ENCODE measurements at regions not wholly inside any gene's neighbourhood (a gene's known extent, or its start where the extent isn't known, plus 50 kb on each side); places are given as distances from the start of the nearest gene placed in this dataset.
"Not testable (repeated sequence)": the region's sequence is repeated elsewhere in the genome, so short reads cannot be mapped to it uniquely, and the experiment has no call there.

DNA sequence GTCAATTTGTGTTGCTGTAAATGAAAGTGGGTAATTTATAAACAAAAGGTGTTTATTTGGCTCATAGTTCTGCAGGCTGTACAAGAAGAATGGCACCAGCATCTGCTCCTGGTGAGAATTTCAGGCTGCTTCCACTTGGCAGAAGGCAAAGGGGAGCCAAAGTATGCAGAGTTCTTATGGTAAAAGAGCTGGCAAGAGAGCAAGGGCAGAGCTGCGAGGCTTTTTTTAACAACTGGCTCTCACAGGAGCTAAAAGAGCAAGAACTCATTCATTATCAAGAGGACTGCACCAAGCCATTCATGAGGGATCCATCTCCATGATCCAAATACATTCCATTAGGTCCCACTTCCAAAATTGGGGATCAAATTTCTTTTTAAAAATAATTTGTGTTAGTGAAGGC lies 1712.7 kb downstream of the SLITRK5 start:
- DNase-seq (ENCODE audit: low read depth in 4 of 4, low spot score in 2 of 4), result no peak

DNA sequence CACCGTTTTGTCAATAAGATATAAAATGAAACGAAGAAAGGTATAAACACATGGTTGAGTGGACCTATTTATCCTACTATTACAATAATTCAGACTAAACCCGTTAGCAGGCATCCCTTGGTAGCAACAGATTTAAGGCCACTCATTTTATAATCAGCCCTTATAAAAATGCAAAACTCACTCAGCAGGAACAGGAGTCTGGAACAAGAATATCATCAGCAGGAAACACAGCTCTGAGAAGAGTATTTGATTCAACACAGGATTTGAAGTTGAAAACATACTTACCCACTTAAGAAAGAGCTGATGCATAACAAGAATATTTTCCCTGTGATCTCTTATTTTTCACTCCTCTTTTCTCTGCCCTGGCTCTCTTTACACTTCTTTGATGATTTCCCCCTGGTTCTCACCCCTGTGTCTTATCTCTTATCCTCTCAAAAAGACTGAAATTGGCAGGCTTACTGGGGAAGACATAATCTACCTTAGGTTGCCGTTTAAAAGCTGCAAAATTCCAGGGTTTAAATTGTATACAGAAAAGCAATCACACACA lies 1722.7 kb downstream of the SLITRK5 start:
- no peak for DNase-seq (ENCODE audit: low read depth in 4 of 4, low spot score in 2 of 4)

DNA sequence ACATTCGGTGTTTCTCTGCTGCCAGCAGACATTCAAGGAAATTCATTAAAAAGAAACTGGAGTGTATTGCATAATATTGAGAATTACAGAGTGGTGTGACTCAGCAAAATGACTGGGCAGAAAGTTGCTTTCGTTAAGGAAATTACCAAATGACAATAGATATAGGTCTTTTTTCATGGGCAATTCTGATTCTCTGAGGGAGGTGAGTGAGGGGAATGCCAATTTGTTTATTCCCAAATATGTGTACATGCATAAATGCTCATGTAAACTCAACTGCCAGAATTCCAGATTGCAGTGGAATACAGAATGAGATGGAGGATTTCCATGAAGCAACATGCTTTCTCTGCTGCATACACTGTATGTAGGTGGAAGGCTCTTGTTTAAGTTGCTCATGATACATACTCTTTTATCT lies 1730.1 kb downstream of the SLITRK5 start:
- DNase-seq (ENCODE audit: low read depth in 4 of 4, low spot score in 2 of 4), result no peak

DNA sequence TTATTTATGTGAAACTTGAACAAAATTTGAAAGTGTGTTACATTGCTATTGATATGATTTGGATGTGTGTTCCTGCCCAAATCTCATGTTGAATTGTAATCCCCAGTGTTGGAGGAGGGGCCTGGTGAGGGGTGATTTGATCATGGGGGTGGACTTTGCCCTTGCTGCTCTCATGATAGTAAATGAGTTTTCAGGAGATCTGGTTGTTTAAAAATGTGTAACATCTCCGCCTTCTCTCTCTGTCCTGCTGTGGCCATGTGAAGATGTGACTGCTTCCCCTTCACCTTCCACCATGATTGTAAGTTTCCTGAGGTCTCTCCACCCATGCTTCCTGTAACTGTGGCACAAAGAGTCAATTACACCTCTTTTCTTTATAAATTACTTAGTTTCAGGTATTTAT lies 1731.0 kb downstream of the SLITRK5 start:
- DNase-seq (ENCODE audit: low read depth in 4 of 4, low spot score in 2 of 4), result no peak

- not testable (repeated sequence) for DNase-seq (ENCODE audit: low read depth in 4 of 4, low spot score in 2 of 4)
These were observed 1734.9 kb downstream of the SLITRK5 start for GRCh38 chr13:89406096-89406495.

DNA sequence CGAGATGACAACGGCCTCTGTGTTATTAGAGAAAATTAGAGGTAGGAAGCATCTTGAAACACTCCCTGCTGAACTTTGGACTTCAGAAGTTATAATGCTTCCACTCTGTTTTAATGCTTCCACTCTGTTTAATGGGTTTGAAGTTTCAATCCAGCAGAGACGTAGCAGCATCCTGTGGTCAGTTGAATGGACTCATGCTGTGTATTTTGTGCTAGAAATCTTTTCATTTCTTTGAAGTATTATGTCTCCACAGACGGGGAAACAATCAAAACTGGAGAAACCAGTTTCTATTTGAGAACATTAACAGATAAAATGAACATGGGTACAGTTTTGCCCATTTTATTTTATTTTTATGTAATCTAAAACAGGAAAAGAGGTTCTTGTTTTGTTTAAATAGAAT lies 1736.2 kb downstream of the SLITRK5 start:
- DNase-seq (ENCODE audit: low read depth in 4 of 4, low spot score in 2 of 4), result no peak

- no peak for DNase-seq (ENCODE audit: low read depth in 4 of 4, low spot score in 2 of 4)
These were observed 1761.8 kb downstream of the SLITRK5 start for GRCh38 chr13:89432997-89433396.

- not testable (repeated sequence) for DNase-seq (ENCODE audit: low read depth in 4 of 4, low spot score in 2 of 4)
These were observed 1763.5 kb downstream of the SLITRK5 start for GRCh38 chr13:89434624-89435023.

- no peak for DNase-seq (ENCODE audit: low read depth in 4 of 4, low spot score in 2 of 4)
These were observed 1783.5 kb downstream of the SLITRK5 start for GRCh38 chr13:89454681-89455080.

DNA sequence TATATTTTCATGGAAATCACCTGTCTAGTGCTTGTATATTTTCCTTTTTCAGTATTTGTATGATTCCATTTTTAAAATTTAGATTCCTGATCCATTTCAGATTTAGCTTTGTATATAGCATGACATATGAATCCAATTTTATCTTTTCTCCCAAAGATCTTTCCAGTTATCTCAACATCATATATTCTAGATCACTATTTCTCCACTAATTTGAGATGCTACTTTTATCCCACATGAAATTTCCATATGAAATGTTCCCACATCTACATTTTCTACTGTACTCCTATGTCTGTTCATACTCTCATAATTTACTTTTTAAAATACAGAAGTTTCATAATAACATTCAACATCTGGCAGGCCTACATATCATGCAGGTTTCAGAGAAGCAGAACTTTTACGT lies 1784.1 kb downstream of the SLITRK5 start:
- DNase-seq (ENCODE audit: low read depth in 4 of 4, low spot score in 2 of 4), result no peak

- no peak for DNase-seq (ENCODE audit: low read depth in 4 of 4, low spot score in 2 of 4)
These were observed 1784.6 kb downstream of the SLITRK5 start for GRCh38 chr13:89455741-89456140.

- no peak for DNase-seq (ENCODE audit: low read depth in 4 of 4, low spot score in 2 of 4)
These were observed 1786.8 kb downstream of the SLITRK5 start for GRCh38 chr13:89457977-89458376.

DNA sequence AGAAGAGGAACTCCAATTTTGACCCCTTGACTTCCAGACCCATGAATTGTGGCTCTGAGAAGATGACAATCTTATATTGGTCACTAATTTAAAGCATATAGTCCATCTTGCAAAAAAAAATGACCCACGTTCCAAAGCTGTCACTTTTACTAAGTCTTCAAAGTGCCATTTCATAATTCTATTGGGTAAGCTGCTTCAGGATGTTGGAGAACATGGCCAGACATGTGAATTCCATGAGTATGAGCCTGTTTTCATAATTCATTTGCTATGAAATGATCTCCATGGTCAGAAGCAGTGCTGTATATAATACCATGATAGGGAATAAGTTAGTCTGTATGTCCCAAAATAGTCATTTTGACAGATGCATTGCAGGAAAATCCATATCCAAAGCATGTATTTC lies 1787.3 kb downstream of the SLITRK5 start:
- no peak for DNase-seq (ENCODE audit: low read depth in 4 of 4, low spot score in 2 of 4)

DNA sequence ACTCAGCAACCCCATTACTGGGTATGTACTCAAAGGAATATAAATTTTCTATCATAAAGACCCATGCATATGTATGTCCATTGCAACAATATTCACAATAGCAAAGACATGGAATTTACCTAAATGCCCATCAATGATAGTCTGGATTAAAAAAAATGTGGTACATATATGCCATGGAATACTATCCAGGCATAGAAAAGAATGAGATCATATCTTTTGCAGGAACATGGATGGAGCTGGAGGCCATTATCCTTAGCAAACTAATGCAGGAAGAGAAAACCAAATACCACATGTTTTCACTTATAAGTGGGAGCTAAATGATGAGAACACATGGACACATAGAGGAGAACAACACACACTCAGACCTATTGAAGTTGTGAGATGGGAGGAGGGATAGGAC lies 1789.7 kb downstream of the SLITRK5 start:
- not testable (repeated sequence) for DNase-seq (ENCODE audit: low read depth in 4 of 4, low spot score in 2 of 4)

DNA sequence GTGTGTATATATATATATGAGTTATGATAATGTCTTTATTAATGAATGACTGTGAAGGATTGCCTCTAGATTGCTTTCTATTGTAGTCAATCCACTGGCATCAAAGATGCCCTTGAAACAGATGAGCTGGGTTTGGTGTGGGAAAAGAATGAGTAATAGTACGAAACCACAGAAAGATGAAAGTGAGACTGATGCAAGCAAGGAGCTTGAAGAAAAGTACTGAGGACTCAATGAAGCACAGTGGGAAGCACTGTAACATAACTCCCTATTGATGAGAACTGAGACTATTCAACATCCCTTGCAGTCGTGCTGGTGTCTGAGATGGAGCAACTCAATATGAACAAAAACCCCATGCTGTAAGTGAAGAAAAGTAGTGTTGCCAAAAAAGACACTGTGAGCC lies 1794.2 kb downstream of the SLITRK5 start:
- no peak for DNase-seq (ENCODE audit: low read depth in 4 of 4, low spot score in 2 of 4)

DNA sequence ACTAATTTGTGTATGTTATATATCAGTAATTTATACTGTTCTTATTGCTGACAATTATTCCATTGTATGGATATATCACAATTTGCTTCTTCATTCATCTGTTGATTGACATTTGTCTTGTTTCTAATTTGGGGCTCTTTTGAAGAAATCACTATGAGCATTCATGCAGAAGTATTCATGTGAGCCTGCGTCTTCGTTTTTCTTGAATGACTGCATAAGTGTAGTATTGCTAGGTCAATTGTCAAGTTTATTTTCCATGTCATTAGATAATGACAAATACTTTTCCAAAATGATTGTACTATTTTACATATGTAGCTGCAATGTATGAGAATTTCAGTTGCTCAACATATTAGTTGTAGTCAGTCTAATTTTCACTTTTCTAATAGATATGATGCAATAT lies 1796.9 kb downstream of the SLITRK5 start:
- DNase-seq (ENCODE audit: low read depth in 4 of 4, low spot score in 2 of 4), result no peak

GRCh38 chr13:89470901-89471300 lies 1799.7 kb downstream of the SLITRK5 start:
- DNase-seq (ENCODE audit: low read depth in 4 of 4, low spot score in 2 of 4), result no peak

DNA sequence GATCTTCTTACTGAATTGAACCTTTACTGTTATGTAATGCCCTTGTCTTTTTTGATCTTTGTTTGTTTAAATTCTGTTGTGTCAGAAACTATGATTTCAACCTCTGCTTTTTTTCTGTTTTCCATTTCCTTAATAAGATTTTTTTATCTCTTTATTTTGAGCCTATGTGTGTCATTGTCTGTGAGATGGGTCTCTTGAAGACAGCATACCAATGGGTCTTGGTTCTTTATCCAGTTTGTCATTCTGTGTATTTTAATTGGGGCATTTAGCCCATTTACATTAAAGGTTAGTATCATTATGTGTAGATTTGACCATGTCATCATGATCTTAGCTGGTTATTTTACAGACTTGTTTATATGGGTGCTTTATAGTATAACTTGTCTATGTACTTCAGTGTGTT lies 1803.3 kb downstream of the SLITRK5 start:
- DNase-seq (ENCODE audit: low read depth in 4 of 4, low spot score in 2 of 4), result no peak

DNA sequence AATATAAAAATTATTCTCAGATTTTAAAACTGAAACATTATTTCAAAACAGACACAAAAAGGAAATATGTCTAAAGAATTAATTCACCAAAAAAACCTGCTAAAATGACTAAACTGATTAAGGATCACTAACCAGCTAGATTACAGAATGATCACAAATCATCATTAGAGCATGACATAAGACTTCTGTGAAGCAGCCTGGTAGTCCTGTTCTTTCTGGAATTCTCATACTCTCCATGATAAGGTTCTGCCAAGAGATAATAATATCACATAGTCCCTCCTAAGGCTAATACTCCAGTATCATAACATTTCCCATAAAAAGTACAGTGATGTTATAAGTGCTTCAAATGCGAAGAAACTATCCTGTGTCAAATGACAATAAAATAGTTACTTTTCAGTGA lies 1814.9 kb downstream of the SLITRK5 start:
- DNase-seq (ENCODE audit: low read depth in 4 of 4, low spot score in 2 of 4), result no peak

DNA sequence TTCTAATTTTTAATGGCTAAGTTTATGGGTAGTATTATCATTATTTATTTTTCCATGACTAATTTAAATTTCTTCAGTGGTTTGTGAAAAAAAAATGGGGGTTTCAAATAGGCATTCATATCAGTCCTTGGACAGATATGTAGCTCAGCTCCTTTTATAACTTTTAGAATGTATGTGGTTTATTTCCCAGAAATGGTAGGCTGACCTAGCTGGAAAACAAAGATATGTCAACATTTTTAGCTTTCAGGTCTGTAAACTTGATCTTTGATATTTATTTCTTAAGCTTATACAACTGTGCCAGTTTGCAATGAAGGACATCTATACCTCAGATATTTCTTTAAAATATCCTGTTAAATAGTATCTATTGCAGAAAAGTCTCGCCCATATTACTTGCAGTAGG lies 1815.5 kb downstream of the SLITRK5 start:
- no peak for DNase-seq (ENCODE audit: low read depth in 4 of 4, low spot score in 2 of 4)

GRCh38 chr13:89490661-89491060 lies 1819.5 kb downstream of the SLITRK5 start:
- no peak for DNase-seq (ENCODE audit: low read depth in 4 of 4, low spot score in 2 of 4)

DNA sequence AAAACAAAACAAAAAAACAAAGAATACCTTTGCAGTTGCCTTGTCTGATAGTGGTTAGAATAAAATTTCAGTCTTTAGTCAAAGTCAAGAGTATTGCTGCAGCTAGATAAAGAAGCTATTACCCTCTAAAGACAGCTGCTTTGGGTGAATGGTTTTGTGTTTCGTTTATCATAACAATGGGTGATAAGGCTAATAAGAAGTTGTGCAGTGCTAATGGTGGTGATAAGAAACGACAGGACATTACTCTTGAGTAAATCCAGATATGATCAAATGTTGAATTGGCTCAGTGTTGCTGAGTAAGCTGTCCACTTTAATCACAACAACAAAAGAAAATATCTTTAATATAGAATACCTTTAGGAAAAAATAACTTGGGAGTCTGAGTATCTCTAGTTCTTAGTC lies 1825.3 kb downstream of the SLITRK5 start:
- DNase-seq (ENCODE audit: low read depth in 4 of 4, low spot score in 2 of 4), result no peak

DNA sequence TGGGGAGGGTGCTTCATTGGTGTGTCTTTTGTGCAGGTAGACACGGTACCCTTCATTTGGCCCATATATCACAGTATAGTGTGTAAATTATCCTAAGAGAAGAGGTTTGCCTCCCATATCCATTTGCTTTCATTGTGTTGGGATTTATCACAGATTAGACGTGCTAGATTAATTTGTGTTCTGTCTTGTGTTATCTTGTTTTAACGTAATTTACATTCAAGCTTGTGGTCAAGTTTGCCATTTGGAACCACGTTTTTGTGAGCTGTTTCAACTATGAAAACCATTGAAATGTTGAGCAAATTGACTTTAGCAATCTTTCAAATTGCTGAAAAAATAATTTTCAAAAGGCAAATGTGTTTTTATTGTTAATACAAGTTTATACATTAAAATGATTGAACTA lies 1826.5 kb downstream of the SLITRK5 start:
- no peak for DNase-seq (ENCODE audit: low read depth in 4 of 4, low spot score in 2 of 4)

All from left renal cortex interstitium (tissue), 4 donors.